Neuronal stem cell (in vitro differentiated cells): ENCODE measurements at regions not wholly inside any gene's neighbourhood (a gene's known extent, or its start where the extent isn't known, plus 50 kb on each side); places are given as distances from the start of the nearest gene placed in this dataset.

ENCODE experiments used
- DNase-seq: peaks from one replicate; pipeline ENCODE4 v3.0.0-alpha.2; 2013; ENCODE audit warnings: low spot score
- H2AFZ ChIP-seq: one replicate; pipeline ENCODE4 v1.6.1; 2013; ENCODE audit warnings: mild to moderate bottlenecking, low read length, inconsistent platforms
- H2AK5ac ChIP-seq: 2 replicates; pipeline ENCODE4 v1.6.1; 2013; ENCODE audit warnings: low read depth, mild to moderate bottlenecking, inconsistent platforms, low read length, moderate library complexity, mixed read lengths
- H2BK120ac ChIP-seq: 2 replicates; pipeline ENCODE4 v1.6.1; 2013; ENCODE audit warnings: low read depth, mild to moderate bottlenecking, inconsistent platforms, low read length, moderate library complexity, mixed read lengths
- H2BK12ac ChIP-seq: one replicate; pipeline ENCODE4 v1.6.1; 2013; ENCODE audit warnings: low read length, inconsistent platforms
- H2BK15ac ChIP-seq: 2 replicates; pipeline ENCODE4 v1.6.1; 2013; ENCODE audit warnings: mild to moderate bottlenecking, low read length, inconsistent platforms, mixed read lengths
- H2BK5ac ChIP-seq: one replicate; pipeline ENCODE4 v1.6.1; 2013; ENCODE audit warnings: inconsistent platforms, mild to moderate bottlenecking, low read length, moderate library complexity
- H3K14ac ChIP-seq: one replicate; pipeline ENCODE4 v1.6.1; 2013; ENCODE audit warnings: low read length, inconsistent platforms
- H3K18ac ChIP-seq: 2 replicates; pipeline ENCODE4 v1.6.1; 2013; ENCODE audit warnings: low read length, inconsistent platforms
- H3K23ac ChIP-seq: 2 replicates; pipeline ENCODE4 v1.6.1; 2013; ENCODE audit warnings: low read depth, mild to moderate bottlenecking, mixed read lengths, low read length, inconsistent platforms; ENCODE audit not compliant: poor library complexity
- H3K27ac ChIP-seq: replicated peaks from 3 replicates; pipeline ENCODE4 v1.5.1; 2013; ENCODE audit warnings: low read length, inconsistent platforms
- H3K27me3 ChIP-seq, 3 experiments: 2 replicates each; pipeline ENCODE4 v1.6.1; 2013; ENCODE audit warnings: low read length in 3 of 3, mild to moderate bottlenecking in 2 of 3, inconsistent platforms in 1 of 3, low read depth in 1 of 3, mixed read lengths in 1 of 3, moderate library complexity in 1 of 3; ENCODE audit not compliant: control insufficient read depth in 3 of 3, insufficient read depth in 3 of 3
- H3K36me3 ChIP-seq, 2 donors: replicated peaks in 1 of 2; 2 replicates each; pipeline ENCODE4 v1.6.1; 2013; ENCODE audit warnings: low read length in 2 of 2; ENCODE audit not compliant: control insufficient read depth in 2 of 2, insufficient read depth in 2 of 2
- H3K4ac ChIP-seq: 2 replicates; pipeline ENCODE4 v1.6.1; 2013; ENCODE audit warnings: inconsistent platforms, mild to moderate bottlenecking, low read length, moderate library complexity
- H3K4me1 ChIP-seq, 2 donors: 1 replicate in 1 of 2; 2 replicates in 1 of 2; pipeline ENCODE4 v1.6.1; 2013; ENCODE audit warnings: low read length in 2 of 2, low read depth in 1 of 2; ENCODE audit not compliant: control insufficient read depth in 2 of 2, insufficient read depth in 1 of 2
- H3K4me2 ChIP-seq: one replicate; pipeline ENCODE4 v1.6.1; 2013; ENCODE audit warnings: mild to moderate bottlenecking, low read length, inconsistent platforms; ENCODE audit not compliant: insufficient read depth, poor library complexity, severe bottlenecking
- H3K4me3 ChIP-seq, 2 donors: 2 replicates each; pipeline ENCODE4 v1.5.1; 2013; ENCODE audit warnings: low read length in 2 of 2, mild to moderate bottlenecking in 2 of 2, inconsistent platforms in 1 of 2, moderate library complexity in 1 of 2
- H3K79me1 ChIP-seq: one replicate; pipeline ENCODE4 v1.6.1; 2013; ENCODE audit warnings: low read depth, mild to moderate bottlenecking, inconsistent platforms, low read length, moderate library complexity
- H3K9ac ChIP-seq: one replicate; pipeline ENCODE4 v1.6.1; 2013; ENCODE audit warnings: mild to moderate bottlenecking, low read depth, low read length, inconsistent platforms; ENCODE audit not compliant: poor library complexity
- H3K9me3 ChIP-seq, 2 donors: replicated peaks in 1 of 2; 2 replicates each; pipeline versions ENCODE3 to v1.6.1; 2013; ENCODE audit warnings: low read length in 2 of 2, mild to moderate bottlenecking in 2 of 2, inconsistent platforms in 1 of 2, low read depth in 1 of 2, mixed read lengths in 1 of 2, moderate library complexity in 1 of 2; ENCODE audit not compliant: control insufficient read depth in 2 of 2, insufficient read depth in 1 of 2
- H4K8ac ChIP-seq: one replicate; pipeline ENCODE4 v1.6.1; 2013; ENCODE audit warnings: low read depth, mild to moderate bottlenecking, inconsistent platforms, low read length, moderate library complexity
- H4K91ac ChIP-seq: one replicate; pipeline ENCODE4 v1.6.1; 2013; ENCODE audit warnings: low read length, low read depth, mild to moderate bottlenecking, inconsistent platforms; ENCODE audit not compliant: poor library complexity
- WGBS, 2 donors: extraction: QIAGEN DNeasy Blood & Tissue Kit; methylation state at CpG; one replicate each; pipeline ENCODE4 v1.1.7; 2013; ENCODE audit warnings: missing lambda C conversion rate in 2 of 2, mixed read lengths in 1 of 2; ENCODE audit not compliant: insufficient read length in 2 of 2, insufficient replicate concordance in 1 of 2; ENCODE audit errors: extremely low coverage in 2 of 2; 5-methylcytosine and 5-hydroxymethylcytosine counted together

GRCh38 chr4:161247831-161248230 is 916.0 kb downstream of the FSTL5 start:
- H3K4me3 ChIP-seq: no peak overlapping the region
- H3K14ac ChIP-seq: no peak overlapping the region
- no peaks in the 10 kb centered on the region for H3K27me3 ChIP-seq
- no peak overlapping the region for H4K8ac ChIP-seq
- H2AK5ac ChIP-seq: no peak overlapping the region
- no peak overlapping the region for H2BK15ac ChIP-seq
- no peak overlapping the region for H2AFZ ChIP-seq
- H2BK5ac ChIP-seq: no peak overlapping the region
- no peak overlapping the region for H3K18ac ChIP-seq
- no peak overlapping the region for H3K9ac ChIP-seq
- H3K23ac ChIP-seq: no peak overlapping the region
- no CpG with 5 or more reads among the region's 1 CpG for WGBS, 2 donors
- H4K91ac ChIP-seq: no peak overlapping the region
- H2BK12ac ChIP-seq: no peak overlapping the region
- no peak overlapping the region for H3K27ac ChIP-seq
- H3K4ac ChIP-seq: no peak overlapping the region
- H2BK120ac ChIP-seq: no peak overlapping the region
- H3K79me1 ChIP-seq: no peaks in the 10 kb centered on the region
- H3K4me1 ChIP-seq: no peaks in the 10 kb centered on the region
- no peak overlapping the region for H3K4me2 ChIP-seq
- peaks cover 0 to 1% of the 10 kb centered on the region in 2 donors for H3K36me3 ChIP-seq
- H3K9me3 ChIP-seq: peaks cover 0 to 7% of the 10 kb centered on the region in 2 donors
- DNase-seq: no peak

- Histone ChIP-seq H3K4me2 (no peak overlapping the region), H3K9ac (no peak overlapping the region), H2AFZ (no peak overlapping the region), H3K4ac (no peak overlapping the region), H3K18ac (no peak overlapping the region), H3K4me1 (peaks cover 0 to 2% of the 10 kb centered on the region in 2 donors), H2BK5ac (no peak overlapping the region), H4K91ac (no peak overlapping the region), H3K9me3 (no peaks in the 10 kb centered on the region), H3K27me3 (no peaks in the 10 kb centered on the region), H3K4me3 (no peak overlapping the region), H4K8ac (no peak overlapping the region), H3K79me1 (no peaks in the 10 kb centered on the region), H3K14ac (no peak overlapping the region), H3K23ac (no peak overlapping the region), H3K36me3 (no peaks in the 10 kb centered on the region), H2BK15ac (no peak overlapping the region), H2BK12ac (no peak overlapping the region), H3K27ac (no peak overlapping the region), H2BK120ac (no peak overlapping the region), H2AK5ac (no peak overlapping the region)
- DNase-seq: no peak
- WGBS, 2 donors: no CpG with 5 or more reads among the region's 3 CpGs
These were observed 925.8 kb downstream of the FSTL5 start for GRCh38 chr4:161238033-161238432.

- H3K4me2 ChIP-seq: no peak overlapping the region
- H2AFZ ChIP-seq: no peak overlapping the region
- no peak overlapping the region for H2BK12ac ChIP-seq
- H2BK15ac ChIP-seq: no peak overlapping the region
- no peaks in the 10 kb centered on the region for H3K79me1 ChIP-seq
- H4K91ac ChIP-seq: no peak overlapping the region
- no peaks in the 10 kb centered on the region for H3K9me3 ChIP-seq
- H2BK120ac ChIP-seq: no peak overlapping the region
- no peak overlapping the region for H3K14ac ChIP-seq
- no peak overlapping the region for H3K9ac ChIP-seq
- H3K27ac ChIP-seq: no peak overlapping the region
- peaks cover 0 to 2% of the 10 kb centered on the region in 2 donors for H3K4me1 ChIP-seq
- H4K8ac ChIP-seq: no peak overlapping the region
- H3K4me3 ChIP-seq: no peak overlapping the region
- no peaks in the 10 kb centered on the region for H3K36me3 ChIP-seq
- no peak overlapping the region for H2AK5ac ChIP-seq
- H3K27me3 ChIP-seq: no peaks in the 10 kb centered on the region
- no peak overlapping the region for H3K18ac ChIP-seq
- H3K23ac ChIP-seq: no peak overlapping the region
- H2BK5ac ChIP-seq: no peak overlapping the region
- WGBS, 2 donors: no CpG with 5 or more reads among the region's 4 CpGs
- no peak for DNase-seq
- no peak overlapping the region for H3K4ac ChIP-seq
These were observed 926.3 kb downstream of the FSTL5 start for GRCh38 chr4:161237495-161237894.

- Histone ChIP-seq H3K4me1 (no peaks in the 10 kb centered on the region), H2AFZ (no peak overlapping the region), H3K36me3 (no peaks in the 10 kb centered on the region), H3K27ac (no peak overlapping the region), H3K4me2 (no peak overlapping the region), H2BK15ac (no peak overlapping the region), H3K18ac (no peak overlapping the region), H4K8ac (no peak overlapping the region), H3K4me3 (no peak overlapping the region), H3K23ac (no peak overlapping the region), H3K9ac (no peak overlapping the region), H3K79me1 (no peaks in the 10 kb centered on the region), H4K91ac (no peak overlapping the region), H3K27me3 (no peaks in the 10 kb centered on the region), H2BK5ac (no peak overlapping the region), H3K4ac (no peak overlapping the region), H2BK120ac (no peak overlapping the region), H2AK5ac (no peak overlapping the region), H2BK12ac (no peak overlapping the region), H3K14ac (no peak overlapping the region), H3K9me3 (peaks cover 6% of the 10 kb centered on the region in 2 donors)
- no peak for DNase-seq
These were observed 938.5 kb downstream of the FSTL5 start for GRCh38 chr4:161225327-161225726.
